ENCODE measurements at regions not wholly inside any gene's neighbourhood (a gene's known extent, or its start where the extent isn't known, plus 50 kb on each side); places are given as distances from the start of the nearest gene placed in this dataset.

DNA sequence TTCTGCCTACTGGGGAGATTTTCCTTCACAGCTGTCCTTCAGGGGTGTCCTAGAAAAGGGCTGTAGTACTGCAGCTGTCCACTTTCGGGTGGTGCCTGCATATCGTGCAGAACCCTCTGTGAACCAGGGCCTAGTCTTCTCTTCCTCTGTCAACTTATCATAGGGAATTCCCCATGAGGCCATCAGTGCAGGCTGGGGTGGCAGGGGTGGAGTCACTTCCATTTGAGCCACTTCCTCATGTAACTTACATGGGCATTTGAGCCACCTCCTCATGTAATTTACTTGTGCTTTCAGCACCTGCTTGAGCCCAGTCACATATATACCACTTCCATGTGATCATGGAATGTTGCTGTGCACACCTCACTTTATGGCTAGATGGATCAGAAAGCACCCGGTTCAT, 742.0 kb upstream of the RGMB start:
- H3K27me3 Mint-ChIP-seq (ENCODE audit: low read depth in 3 of 3), result no peaks in the 10 kb centered on the region
- H3K9ac ChIP-seq (ENCODE audit: insufficient read depth, low read length, poor library complexity, severe bottlenecking), result no peak overlapping the region
- H3K4me1 ChIP-seq (ENCODE audit: control insufficient read depth in 1 of 2, insufficient read depth in 2 of 2, low read length in 2 of 2), result no peaks in the 10 kb centered on the region
- H3K9me3 ChIP-seq (replicated peaks in 1 of 2; ENCODE audit: control insufficient read depth in 1 of 2, insufficient read depth in 1 of 2, low read length in 2 of 2), result peaks cover 18 to 19% of the 10 kb centered on the region in 2 donors
- no peaks in the 10 kb centered on the region for H3K79me2 ChIP-seq (ENCODE audit: insufficient read depth, low read length)
- no peak overlapping the region for H2AFZ ChIP-seq (ENCODE audit: insufficient read depth, low read depth, low read length, poor library complexity, severe bottlenecking)
- H3K36me3 ChIP-seq (replicated peaks in 1 of 2; ENCODE audit: control insufficient read depth in 1 of 2, insufficient read depth in 2 of 2, low read length in 2 of 2), result no peaks in the 10 kb centered on the region
- 92% methylated on average over 1 of the region's 3 CpGs for WGBS (ENCODE audit: insufficient coverage)
- intact Hi-C loops (cut with micrococcal nuclease), result no loop called here
- H3K4me3 ChIP-seq (replicated peaks in 1 of 3; ENCODE audit: low read depth in 2 of 3, low read length in 3 of 3), result no peak overlapping the region
- H4K20me1 ChIP-seq (ENCODE audit: insufficient read depth, low read length), result no peaks in the 10 kb centered on the region
- H3K9me3 Mint-ChIP-seq, result peaks cover 0 to 24% (median 9%) of the 10 kb centered on the region in 7 donors
- no peak overlapping the region for H3K4me2 ChIP-seq (replicated peaks; ENCODE audit: extremely low read depth, low read length, poor library complexity, severe bottlenecking)
- no peak overlapping the region for H3K27ac Mint-ChIP-seq
- no peaks in the 10 kb centered on the region for H3K27me3 ChIP-seq (ENCODE audit: control insufficient read depth in 2 of 2, insufficient read depth in 2 of 2, low read length in 2 of 2)
- no peak overlapping the region for H3K27ac ChIP-seq (ENCODE audit: low read depth in 1 of 2, low read length in 2 of 2)
- no peak for DNase-seq
- no peaks in the 10 kb centered on the region for H3K36me3 Mint-ChIP-seq
- no peaks in the 10 kb centered on the region for H3K4me1 Mint-ChIP-seq
- no peak overlapping the region for H3K4me3 Mint-ChIP-seq
- TF ChIP-seq, protein P1, sequence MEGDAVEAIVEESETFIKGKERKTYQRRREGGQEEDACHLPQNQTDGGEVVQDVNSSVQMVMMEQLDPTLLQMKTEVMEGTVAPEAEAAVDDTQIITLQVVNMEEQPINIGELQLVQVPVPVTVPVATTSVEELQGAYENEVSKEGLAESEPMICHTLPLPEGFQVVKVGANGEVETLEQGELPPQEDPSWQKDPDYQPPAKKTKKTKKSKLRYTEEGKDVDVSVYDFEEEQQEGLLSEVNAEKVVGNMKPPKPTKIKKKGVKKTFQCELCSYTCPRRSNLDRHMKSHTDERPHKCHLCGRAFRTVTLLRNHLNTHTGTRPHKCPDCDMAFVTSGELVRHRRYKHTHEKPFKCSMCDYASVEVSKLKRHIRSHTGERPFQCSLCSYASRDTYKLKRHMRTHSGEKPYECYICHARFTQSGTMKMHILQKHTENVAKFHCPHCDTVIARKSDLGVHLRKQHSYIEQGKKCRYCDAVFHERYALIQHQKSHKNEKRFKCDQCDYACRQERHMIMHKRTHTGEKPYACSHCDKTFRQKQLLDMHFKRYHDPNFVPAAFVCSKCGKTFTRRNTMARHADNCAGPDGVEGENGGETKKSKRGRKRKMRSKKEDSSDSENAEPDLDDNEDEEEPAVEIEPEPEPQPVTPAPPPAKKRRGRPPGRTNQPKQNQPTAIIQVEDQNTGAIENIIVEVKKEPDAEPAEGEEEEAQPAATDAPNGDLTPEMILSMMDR (IDR thresholded peaks at IDR 0.05), result no peak

DNA sequence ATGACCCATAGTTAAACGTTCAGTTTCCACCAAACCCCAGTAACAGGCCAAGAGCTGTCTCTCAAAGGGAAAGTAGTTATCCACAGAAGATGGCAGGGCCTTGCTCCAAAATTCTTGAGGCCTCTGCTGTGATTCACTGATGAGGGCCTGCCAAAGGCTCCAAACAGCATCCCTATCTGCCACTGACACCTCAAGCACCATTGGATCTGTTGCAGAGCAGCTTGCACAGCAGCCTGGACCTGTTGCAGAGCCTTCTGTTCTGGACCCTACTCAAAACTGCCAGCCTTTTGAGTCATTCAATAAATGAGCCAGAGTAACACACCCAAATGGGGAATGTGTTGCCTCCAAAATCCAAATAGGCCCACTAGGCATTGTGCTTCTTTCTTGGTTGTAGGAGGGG, 741.5 kb upstream of the RGMB start:
- 67% methylated on average over 1 of the region's 1 CpG for whole genome bisulfite sequencing (ENCODE audit: insufficient coverage)

More for the DNA sequence above, 741.5 kb upstream of the RGMB start:
- H3K36me3 Mint-ChIP-seq, result no peaks in the 10 kb centered on the region
- Histone ChIP-seq H3K4me1 (ENCODE audit: control insufficient read depth in 1 of 2, insufficient read depth in 2 of 2, low read length in 2 of 2) (no peaks in the 10 kb centered on the region), H2AFZ (ENCODE audit: insufficient read depth, low read depth, low read length, poor library complexity, severe bottlenecking) (no peak overlapping the region), H3K9me3 (replicated peaks in 1 of 2; ENCODE audit: control insufficient read depth in 1 of 2, insufficient read depth in 1 of 2, low read length in 2 of 2) (peaks cover 18 to 19% of the 10 kb centered on the region in 2 donors), H3K27ac (ENCODE audit: low read depth in 1 of 2, low read length in 2 of 2) (no peak overlapping the region), H4K20me1 (ENCODE audit: insufficient read depth, low read length) (no peaks in the 10 kb centered on the region), H3K79me2 (ENCODE audit: insufficient read depth, low read length) (no peaks in the 10 kb centered on the region), H3K27me3 (ENCODE audit: control insufficient read depth in 2 of 2, insufficient read depth in 2 of 2, low read length in 2 of 2) (no peaks in the 10 kb centered on the region), H3K36me3 (replicated peaks in 1 of 2; ENCODE audit: control insufficient read depth in 1 of 2, insufficient read depth in 2 of 2, low read length in 2 of 2) (no peaks in the 10 kb centered on the region), H3K4me2 (replicated peaks; ENCODE audit: extremely low read depth, low read length, poor library complexity, severe bottlenecking) (no peak overlapping the region), H3K9ac (ENCODE audit: insufficient read depth, low read length, poor library complexity, severe bottlenecking) (no peak overlapping the region), H3K4me3 (replicated peaks in 1 of 3; ENCODE audit: low read depth in 2 of 3, low read length in 3 of 3) (no peak overlapping the region)
- H3K4me1 Mint-ChIP-seq, result no peaks in the 10 kb centered on the region
- H3K9me3 Mint-ChIP-seq, result peaks cover 0 to 24% (median 9%) of the 10 kb centered on the region in 7 donors
- intact Hi-C loops (cut with micrococcal nuclease), result no loop called here
- TF ChIP-seq, protein P1 (IDR thresholded peaks at IDR 0.05), result no peak
- H3K27me3 Mint-ChIP-seq (ENCODE audit: low read depth in 3 of 3), result no peaks in the 10 kb centered on the region
- no peak overlapping the region for H3K27ac Mint-ChIP-seq
- no peak overlapping the region for H3K4me3 Mint-ChIP-seq
- DNase-seq, result no peak
